Transverse colon (tissue), 4 donors: ENCODE measurements at regions not wholly inside any gene's neighbourhood (a gene's known extent, or its start where the extent isn't known, plus 50 kb on each side); places are given as distances from the start of the nearest gene placed in this dataset.

Source experiments
- DNase-seq: peaks from one replicate; pipeline ENCODE4 v3.0.0-alpha.2; 2019
- H3K27ac ChIP-seq, 4 donors: fragments of 200-600 bp; sonication (generic); 2 replicates each; pipeline ENCODE4 v1.5.1; 2016 to 2018; ENCODE audit warnings: inconsistent platforms in 4 of 4
- H3K27me3 ChIP-seq: fragments of 200-600 bp; sonication (generic); 2 replicates; pipeline ENCODE4 v1.5.1; 2017; ENCODE audit warnings: inconsistent platforms
- H3K36me3 ChIP-seq, 4 donors: fragments of 200-600 bp; sonication (generic); 2 replicates each; pipeline ENCODE4 v1.5.1; 2017 to 2019; ENCODE audit warnings: inconsistent platforms in 4 of 4
- H3K4me1 ChIP-seq, 4 donors: fragments of 200-600 bp; sonication (generic); 2 replicates each; pipeline ENCODE4 v1.5.1; 2017 to 2020; ENCODE audit warnings: inconsistent platforms in 4 of 4
- H3K4me3 ChIP-seq, 4 donors: fragments of 200-600 bp; sonication (generic); 1 replicate in 1 of 4; 2 replicates in 3 of 4; pipeline versions ENCODE4 v1.5.1 to v1.6.1; 2017 to 2019; ENCODE audit warnings: inconsistent platforms in 4 of 4
- H3K9me3 ChIP-seq, 2 donors: fragments of 200-600 bp; sonication (generic); 2 replicates each; pipeline ENCODE4 v1.5.1; 2017 to 2019; ENCODE audit warnings: inconsistent platforms in 2 of 2
- EP300 ChIP-seq: sonication (generic); formaldehyde crosslinking; IDR thresholded peaks from one replicate; pipeline ENCODE4 v1.6.1; 2017; ENCODE audit warnings: antibody characterized with exemption, low read depth
- POLR2A ChIP-seq: fragments of 450-650 bp; IDR thresholded peaks from one replicate; pipeline ENCODE4 v1.6.1; 2016; ENCODE audit warnings: antibody characterized with exemption, mild to moderate bottlenecking, moderate library complexity
- POLR2AphosphoS5 ChIP-seq, 3 donors: sonication (generic); formaldehyde crosslinking; IDR thresholded peaks; one replicate each; pipeline ENCODE4 v1.6.1; 2016; ENCODE audit warnings: antibody characterized with exemption in 3 of 3
- WGBS, 2 donors: methylation state at CpG; one replicate each; pipeline ENCODE4 v1.1.5; 2018; ENCODE audit warnings: low coverage in 1 of 2; 5-methylcytosine and 5-hydroxymethylcytosine counted together
- in situ Hi-C, 4 donors: fragments of 200-750 bp; cut with MboI; loops; one replicate each; pipeline versions ENCODE4 v1.15.0 to v1.15.1; 2017; ENCODE audit warnings: low sequenced_read_pairs in 3 of 4, low pct_ligation_motif_present in 1 of 4, low pct_unique_long_range_greater_than_20kb in 1 of 4
- intact Hi-C: fragments of 100-400 bp; cut with DNase I; formaldehyde crosslinking; loops from one replicate; pipeline ENCODE4 v1.15.1; 2023; ENCODE audit warnings: low total_unique reads
- TF ChIP-seq, protein P1 (sequence below), 5 experiments: fragments of 200-600 bp in 3 of 5; fragments of 450-650 bp in 2 of 5; sonication (generic) in 3 of 5; IDR thresholded peaks; 1 replicate in 2 of 5; 2 replicates in 3 of 5; pipeline ENCODE4 v1.5.1; 2016 to 2017; ENCODE audit warnings: antibody characterized with exemption in 5 of 5, inconsistent platforms in 3 of 5, mild to moderate bottlenecking in 2 of 5, moderate library complexity in 1 of 5

DNA sequence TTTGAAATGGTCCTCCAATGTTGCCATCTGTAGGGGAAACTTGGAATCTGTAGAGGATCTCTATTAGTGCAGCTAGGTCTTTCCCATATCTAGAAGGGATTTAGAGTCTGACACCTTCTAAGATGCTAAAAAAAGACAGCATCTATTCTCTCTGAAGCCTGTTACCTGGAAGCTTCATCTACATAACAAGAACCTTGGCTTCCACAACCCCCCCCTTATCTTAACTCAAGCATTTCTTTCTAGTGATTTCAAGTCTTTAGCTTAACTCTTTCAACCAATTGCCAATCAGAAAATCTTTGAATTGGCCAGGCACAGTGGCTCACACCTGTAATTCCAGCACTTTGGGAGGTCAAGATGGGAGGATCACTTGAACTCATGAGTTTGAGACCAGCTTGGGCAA lies 543.3 kb downstream of the TRHDE start:
- TF ChIP-seq POLR2A (no peak), POLR2AphosphoS5 (IDR thresholded peaks at IDR 0.05) (no peak), EP300 (no peak)
- TF ChIP-seq, protein P1, sequence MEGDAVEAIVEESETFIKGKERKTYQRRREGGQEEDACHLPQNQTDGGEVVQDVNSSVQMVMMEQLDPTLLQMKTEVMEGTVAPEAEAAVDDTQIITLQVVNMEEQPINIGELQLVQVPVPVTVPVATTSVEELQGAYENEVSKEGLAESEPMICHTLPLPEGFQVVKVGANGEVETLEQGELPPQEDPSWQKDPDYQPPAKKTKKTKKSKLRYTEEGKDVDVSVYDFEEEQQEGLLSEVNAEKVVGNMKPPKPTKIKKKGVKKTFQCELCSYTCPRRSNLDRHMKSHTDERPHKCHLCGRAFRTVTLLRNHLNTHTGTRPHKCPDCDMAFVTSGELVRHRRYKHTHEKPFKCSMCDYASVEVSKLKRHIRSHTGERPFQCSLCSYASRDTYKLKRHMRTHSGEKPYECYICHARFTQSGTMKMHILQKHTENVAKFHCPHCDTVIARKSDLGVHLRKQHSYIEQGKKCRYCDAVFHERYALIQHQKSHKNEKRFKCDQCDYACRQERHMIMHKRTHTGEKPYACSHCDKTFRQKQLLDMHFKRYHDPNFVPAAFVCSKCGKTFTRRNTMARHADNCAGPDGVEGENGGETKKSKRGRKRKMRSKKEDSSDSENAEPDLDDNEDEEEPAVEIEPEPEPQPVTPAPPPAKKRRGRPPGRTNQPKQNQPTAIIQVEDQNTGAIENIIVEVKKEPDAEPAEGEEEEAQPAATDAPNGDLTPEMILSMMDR (IDR thresholded peaks at IDR 0.05): no peak
- H3K4me3 ChIP-seq: no peak overlapping the region
- H3K4me1 ChIP-seq: no peaks in the 10 kb centered on the region
- no peaks in the 10 kb centered on the region for H3K36me3 ChIP-seq
- H3K9me3 ChIP-seq: peaks cover 0 to 4% of the 10 kb centered on the region in 2 donors
- in situ Hi-C loops: no loop called here
- no peaks in the 10 kb centered on the region for H3K27me3 ChIP-seq
- no peak for DNase-seq
- intact Hi-C loops: no loop called here
- H3K27ac ChIP-seq: no peak overlapping the region

DNA sequence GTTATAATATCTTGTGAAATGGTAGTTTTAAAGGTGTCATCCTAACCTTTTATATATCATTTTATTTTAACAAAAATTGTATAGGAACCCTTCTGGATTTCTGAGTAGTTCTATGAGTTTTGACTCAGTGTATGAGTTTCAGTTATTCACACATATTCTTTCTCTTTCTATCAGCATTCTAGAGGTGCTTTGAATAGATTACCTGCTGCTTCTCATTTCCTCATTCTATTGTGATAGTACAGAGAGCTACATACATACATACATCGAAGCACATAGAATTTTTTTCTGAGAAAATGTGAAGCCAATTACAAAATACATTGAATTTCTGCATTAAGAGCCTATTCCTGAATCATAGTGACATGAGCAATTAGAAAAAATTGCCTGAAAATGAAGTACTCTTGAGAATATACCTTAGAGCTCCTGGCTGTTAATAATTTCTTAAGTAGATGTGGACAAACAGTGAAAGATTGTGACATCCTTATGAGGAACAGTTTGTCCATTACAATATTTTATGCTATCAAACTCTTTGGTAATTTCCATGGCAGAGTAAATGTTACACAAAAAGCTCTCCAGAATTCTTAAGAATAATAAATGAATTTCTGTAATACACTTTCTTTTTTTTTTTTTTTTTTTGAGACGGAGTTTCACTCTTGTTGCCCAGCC lies 556.6 kb downstream of the TRHDE start:
- Histone ChIP-seq H3K4me3 (no peak overlapping the region), H3K27me3 (no peaks in the 10 kb centered on the region), H3K36me3 (no peaks in the 10 kb centered on the region), H3K27ac (no peak overlapping the region), H3K4me1 (no peaks in the 10 kb centered on the region), H3K9me3 (no peaks in the 10 kb centered on the region)
- no peak for DNase-seq
- intact Hi-C loops (no loop called here), in situ Hi-C loops (no loop called here)
- 75 to 95% methylated on average over 2 of the region's 2 CpGs for WGBS, 2 donors
- TF ChIP-seq EP300: no peak
- TF ChIP-seq, protein P1 (IDR thresholded peaks at IDR 0.05): no peak
- no peak for TF ChIP-seq POLR2A
- TF ChIP-seq POLR2AphosphoS5 (IDR thresholded peaks at IDR 0.05): no peak

DNA sequence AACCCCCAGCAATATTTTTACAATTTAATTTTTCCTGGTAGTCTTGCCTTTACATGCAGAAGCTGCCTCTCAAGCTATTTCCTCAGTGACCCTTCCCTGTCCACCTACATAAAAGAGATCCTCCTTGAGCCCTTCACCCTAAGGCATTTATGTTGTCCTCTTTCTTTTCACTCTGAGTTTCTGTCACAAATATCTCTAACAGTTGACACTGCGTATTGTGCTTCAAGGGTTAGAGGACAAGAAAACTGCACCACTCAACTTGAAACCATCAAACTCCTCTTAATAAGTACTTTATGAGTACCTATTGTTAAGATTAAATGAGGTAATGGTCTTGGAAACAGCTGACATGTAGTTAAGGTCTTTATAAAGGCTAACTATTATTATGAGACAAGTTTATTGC lies 557.7 kb downstream of the TRHDE start:
- Histone ChIP-seq H3K4me1 (no peaks in the 10 kb centered on the region), H3K36me3 (no peaks in the 10 kb centered on the region), H3K27ac (no peak overlapping the region), H3K27me3 (no peaks in the 10 kb centered on the region), H3K4me3 (no peak overlapping the region), H3K9me3 (no peaks in the 10 kb centered on the region)
- TF ChIP-seq EP300 (no peak), POLR2AphosphoS5 (IDR thresholded peaks at IDR 0.05) (no peak), POLR2A (no peak)
- TF ChIP-seq, protein P1 (IDR thresholded peaks at IDR 0.05): no peak
- in situ Hi-C loops: no loop called here
- intact Hi-C loops: no loop called here
- WGBS, 2 donors: 74 to 100% methylated on average over 1 of the region's 1 CpG
- DNase-seq: no peak

DNA sequence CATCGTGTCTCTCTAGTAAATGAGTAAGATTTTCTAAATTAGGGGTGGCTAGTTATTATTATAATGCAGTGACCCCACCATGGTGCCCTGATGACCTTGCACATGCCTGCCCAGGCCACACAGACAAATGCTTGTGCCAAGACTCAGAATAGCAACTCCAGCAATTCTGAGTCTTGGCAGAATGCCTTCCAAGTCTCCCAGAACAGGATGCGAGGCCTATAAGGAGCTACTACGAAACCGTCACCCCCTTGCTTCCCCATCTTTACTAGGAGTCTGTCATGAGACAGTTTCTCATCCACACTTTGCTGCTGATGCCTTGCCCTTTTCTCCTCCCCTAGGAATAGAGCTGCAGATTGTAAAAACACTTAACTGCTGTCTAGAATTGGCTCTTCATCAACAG lies 559.9 kb downstream of the TRHDE start:
- intact Hi-C loops (no loop called here), in situ Hi-C loops (no loop called here)
- no peaks in the 10 kb centered on the region for H3K27me3 ChIP-seq
- 86 to 90% methylated on average over 1 to 4 of the region's 4 CpGs for WGBS, 2 donors
- no peak overlapping the region for H3K27ac ChIP-seq
- H3K36me3 ChIP-seq: no peaks in the 10 kb centered on the region
- no peak overlapping the region for H3K4me3 ChIP-seq
- no peak for DNase-seq
- H3K4me1 ChIP-seq: no peaks in the 10 kb centered on the region
- TF ChIP-seq POLR2A: no peak
- TF ChIP-seq, protein P1 (IDR thresholded peaks at IDR 0.05): no peak
- TF ChIP-seq POLR2AphosphoS5 (IDR thresholded peaks at IDR 0.05): no peak
- TF ChIP-seq EP300: no peak
- no peaks in the 10 kb centered on the region for H3K9me3 ChIP-seq
